ENCODE measurements at regions not wholly inside any gene's neighbourhood (a gene's known extent, or its start where the extent isn't known, plus 50 kb on each side); places are given as distances from the start of the nearest gene placed in this dataset.

DNA sequence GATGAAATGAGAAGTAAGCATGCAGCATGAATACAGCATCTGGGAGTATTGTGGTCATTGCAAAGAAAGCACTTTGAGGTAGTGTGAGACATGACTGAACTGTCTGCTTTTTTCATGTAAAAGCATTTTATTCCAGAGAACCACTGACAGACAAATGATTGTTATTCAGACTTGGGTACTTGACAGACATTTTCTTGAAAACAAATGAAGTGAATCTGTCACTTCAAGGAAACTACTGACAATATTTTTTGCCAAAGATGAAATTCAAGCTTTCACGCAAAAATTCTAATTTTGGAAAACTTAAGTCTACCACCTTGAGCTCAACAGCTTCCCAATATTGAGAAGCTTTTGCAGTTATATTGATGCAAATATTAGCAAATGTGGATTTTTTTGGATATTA lies 255.7 kb downstream of the ARL6IP6 start:
- no peak for DNase-seq (ENCODE audit: low spot score)

DNA sequence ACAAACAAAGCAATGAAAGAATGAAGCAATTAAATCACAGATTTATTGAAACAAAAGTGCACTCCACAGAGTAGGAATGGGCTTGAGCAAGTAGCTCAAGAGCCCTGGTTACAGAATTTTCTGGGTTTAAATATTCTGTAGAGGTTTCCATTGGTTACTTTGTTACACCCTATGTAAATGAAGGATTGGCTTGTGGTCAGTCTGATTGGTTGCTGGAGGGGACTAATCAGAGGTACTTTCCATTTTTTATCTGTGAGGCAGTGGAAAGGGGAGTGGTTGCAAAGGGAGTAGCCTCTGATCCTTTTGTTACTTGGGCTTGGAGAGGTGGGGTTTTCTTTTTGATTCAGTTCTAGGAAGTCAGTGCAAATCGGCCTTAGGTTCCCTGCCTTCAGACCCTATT lies 253.3 kb downstream of the ARL6IP6 start:
- no peak for DNase-seq (ENCODE audit: low spot score)

DNA sequence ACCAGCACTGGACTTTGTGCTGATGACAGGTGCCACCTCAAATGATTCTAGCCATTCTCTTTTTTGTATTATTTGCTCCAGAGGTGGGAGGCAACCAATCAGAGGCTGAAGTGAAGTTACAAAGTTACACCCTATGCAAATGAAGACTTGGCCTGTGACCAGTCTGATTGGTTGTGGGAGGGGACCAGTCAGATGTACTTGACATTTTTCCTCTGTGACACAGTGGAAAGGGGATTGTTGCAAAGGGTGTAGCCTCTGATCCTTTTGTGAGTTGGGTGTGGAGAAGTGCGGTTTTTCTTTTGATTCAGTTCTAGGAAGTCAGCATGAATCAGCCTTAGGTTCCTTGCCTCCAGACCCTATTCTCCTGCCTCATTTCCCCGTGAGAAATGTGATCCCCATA lies 244.0 kb downstream of the ARL6IP6 start:
- no peak for DNase-seq (ENCODE audit: low spot score)

DNA sequence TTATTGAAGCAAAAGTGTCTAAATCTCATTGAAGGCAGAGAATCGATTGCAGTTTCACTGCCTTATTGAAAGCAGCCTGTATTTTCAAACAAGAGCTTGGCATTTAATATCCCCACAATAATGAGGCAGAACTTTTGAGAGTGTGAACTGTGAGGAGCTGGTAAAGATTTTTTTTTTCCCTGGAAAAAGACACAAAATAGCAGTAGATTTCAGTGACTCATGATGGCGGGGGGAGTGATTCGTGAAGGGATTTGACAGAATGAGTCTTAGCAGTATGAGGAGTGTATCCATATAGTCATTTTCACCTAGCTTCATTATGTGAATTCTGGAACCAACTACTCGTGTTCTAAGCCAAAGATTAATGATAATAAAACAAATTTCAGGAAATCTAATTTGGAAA lies 242.9 kb downstream of the ARL6IP6 start:
- no peak for DNase-seq (ENCODE audit: low spot score)

DNA sequence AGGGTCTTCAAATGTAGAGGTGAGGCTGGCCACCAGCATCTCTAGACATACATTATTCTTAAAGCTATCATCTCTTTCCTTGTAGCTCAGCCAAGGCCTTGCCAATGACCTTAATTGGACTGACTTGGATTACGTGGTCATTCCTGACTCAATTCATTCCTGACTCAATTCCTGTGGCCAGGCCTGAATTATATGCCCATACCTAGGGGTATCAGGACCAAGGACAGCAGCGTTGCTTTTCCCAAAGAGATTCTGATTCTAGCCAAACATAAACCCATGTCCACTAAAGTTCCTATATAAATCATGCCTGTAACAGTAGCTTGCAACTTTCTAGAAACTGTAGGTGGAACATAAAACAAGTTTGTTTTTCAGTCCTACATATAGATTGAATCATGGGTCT lies 231.7 kb downstream of the ARL6IP6 start:
- no peak for DNase-seq (ENCODE audit: low spot score)

DNA sequence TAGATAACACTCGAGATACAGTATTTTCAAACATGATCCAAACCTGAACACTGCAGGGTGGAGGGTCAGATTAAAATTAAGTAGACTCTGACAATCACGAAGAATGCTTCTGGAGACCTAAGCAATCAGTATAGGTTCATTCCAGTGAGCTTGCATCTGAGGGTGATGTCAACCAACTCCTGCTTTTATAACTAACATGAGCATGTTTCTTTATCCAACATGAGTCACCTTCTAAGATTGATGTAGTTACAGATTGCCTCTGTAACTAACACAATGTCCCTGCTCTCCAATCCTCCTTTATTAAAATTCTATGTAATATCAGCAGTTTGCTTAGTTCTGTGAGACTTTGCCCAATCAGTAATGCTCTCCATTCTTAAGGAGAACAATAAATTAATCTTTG lies 225.7 kb downstream of the ARL6IP6 start:
- no peak for DNase-seq (ENCODE audit: low spot score)

DNA sequence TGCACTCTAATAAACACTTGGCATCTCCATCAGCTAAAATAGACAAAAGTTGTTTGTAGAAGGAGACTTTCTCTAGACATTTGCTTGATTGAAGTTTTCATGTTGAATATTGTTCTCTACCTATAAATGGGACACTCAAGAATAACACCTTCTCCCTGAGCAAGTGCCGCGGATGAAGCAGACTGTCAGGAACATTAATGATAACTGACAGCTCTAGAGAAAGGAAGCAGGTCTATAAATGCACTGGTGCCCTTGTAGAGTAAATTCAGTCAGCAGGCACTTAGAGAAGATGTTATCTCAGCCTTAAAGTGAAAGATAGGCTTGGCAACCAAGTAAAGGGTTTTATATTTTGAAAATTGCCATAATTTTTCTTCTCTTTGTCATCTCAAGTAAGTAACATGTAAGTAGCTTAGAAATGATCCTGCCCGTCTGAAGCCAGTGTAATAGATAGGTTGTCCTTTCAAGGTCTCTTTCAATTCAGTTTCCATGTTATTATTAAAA lies 224.6 kb downstream of the ARL6IP6 start:
- DNase-seq (ENCODE audit: low spot score) = no peak

DNA sequence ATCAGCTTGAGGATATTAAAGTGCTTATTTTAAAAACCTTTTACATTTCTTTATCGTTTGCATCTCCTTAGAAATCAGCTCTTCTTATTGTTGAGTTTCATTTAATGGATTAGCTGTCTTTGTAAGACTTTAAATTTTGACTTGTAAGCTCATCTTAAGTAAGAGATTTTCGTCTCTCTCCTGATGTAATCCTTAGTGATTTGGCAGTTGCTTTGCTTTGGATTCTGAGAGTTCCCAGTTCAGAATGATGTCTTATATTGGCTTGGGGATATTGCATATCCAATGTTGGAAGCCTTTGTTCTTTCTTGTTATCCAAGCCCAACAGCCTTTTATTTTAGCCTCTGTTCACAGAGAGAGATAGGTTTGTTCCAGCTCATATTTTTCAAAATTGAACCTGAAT lies 212.1 kb downstream of the ARL6IP6 start:
- DNase-seq (ENCODE audit: low spot score) = no peak

DNA sequence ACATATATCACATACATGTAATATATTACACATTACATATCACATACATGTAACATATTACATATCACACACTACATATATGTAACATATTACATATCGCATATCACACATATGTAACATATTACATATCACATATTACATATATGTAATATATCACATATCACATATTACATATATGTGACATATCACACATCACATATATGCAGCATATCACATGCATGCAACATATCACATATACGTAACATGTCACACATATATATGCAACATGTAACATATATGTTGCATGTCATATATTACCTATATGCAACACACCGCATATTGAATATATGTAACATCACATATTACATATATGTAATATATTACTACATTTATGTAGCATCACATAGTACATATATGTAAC lies 211.2 kb downstream of the ARL6IP6 start:
- DNase-seq (ENCODE audit: low spot score) = no peak

DNA sequence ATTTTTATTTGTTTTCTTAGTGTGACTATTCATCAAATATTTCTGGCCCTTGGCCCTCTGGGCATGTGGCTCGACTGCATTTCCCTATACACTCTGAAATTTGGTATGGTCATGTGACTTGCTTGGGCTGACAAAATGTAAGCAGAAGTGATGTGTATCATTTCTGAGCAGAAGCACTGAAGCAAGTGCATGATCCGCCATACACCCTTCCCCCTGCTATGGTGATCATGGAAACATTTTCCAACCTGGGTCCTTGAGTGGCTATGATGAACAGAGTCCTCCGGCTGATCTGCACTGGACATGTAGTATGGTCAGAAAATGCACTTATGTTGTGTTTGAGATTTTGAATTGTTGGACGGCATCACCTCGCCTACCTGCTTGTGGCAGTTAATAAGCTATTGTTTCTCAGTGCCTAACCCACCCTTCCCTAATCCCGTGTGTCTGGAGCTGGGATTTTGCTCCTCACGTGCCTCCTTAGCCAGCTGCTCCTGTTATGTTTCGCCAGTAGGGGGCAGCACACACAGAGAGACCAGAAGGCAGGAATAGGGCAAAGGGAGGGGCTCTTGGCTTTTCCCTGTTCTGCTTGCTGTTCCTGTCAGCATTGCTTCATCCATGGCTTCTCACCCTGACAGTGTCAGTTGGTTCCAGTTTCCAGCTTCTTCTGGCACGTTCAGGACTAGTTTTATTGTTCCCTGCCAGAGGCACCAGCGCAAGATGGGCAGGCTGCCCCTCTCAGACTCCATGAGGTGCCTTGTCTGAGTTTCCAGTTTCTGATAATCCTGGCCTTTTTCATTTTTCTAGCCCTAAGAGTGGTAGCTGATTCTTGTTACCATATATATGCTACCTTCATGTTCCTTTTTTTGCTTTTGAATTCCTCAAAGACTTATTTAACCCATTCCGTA lies 207.4 kb downstream of the ARL6IP6 start:
- peak; percentile 51 for DNase-seq (ENCODE audit: low spot score)

DNA sequence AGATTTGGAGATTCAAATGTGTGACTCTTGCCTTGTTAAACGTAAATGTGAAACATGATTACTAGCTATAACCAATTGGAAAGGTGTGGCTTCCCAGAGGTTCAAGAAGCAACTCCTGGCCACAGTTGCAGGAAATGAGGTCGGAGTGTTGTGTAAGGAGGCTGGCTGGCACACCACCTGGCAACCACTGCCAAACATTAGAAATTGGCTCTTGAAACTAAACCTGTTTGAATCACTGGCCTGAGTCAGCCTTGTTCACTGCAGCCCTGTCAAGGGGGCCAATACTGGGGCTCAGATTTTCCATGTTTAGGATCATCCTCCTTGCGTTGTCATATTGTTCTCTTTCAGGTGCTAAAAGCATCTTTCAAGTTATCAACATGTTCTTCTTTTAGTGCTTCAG lies 206.3 kb downstream of the ARL6IP6 start:
- no peak for DNase-seq (ENCODE audit: low spot score)

DNA sequence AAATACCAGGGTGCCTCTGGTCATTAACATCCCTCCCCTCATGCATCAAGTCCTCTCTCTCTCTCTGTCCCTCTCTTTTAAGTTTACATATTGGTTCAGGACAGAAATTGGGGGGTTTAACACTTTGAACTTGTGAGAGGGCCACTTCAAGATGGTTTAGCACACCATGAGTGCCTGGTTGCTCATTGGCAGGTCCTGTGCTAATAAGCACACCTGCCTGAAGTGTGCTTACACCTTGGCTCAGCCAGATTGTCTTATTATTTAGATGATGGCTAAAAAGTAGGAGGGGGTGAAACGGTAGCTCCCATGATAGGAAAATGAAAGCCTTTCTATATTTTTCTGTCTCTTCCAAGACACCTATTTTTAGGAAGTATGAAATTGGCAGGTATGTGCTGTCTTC lies 205.8 kb downstream of the ARL6IP6 start:
- DNase-seq (ENCODE audit: low spot score) = no peak

DNA sequence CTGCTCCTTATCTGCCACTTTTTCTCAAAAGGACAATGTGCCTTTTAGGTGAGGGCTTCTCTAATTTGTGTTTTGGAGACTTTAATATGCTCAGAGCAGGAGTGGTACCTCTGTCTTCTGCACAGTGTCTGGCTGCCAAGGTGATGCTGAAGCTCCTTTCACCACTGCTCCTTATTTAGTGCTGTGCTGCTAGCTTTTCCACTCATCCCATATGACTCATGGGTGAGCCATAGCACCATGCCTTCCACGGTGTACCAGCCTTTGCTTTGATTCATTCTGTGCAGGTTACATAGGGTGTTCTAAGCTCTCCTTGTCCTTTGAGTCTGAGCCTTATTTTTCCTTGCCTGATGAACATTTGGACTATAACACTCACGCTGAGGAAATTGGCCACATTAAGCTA lies 202.4 kb downstream of the ARL6IP6 start:
- DNase-seq (ENCODE audit: low spot score) = no peak

DNA sequence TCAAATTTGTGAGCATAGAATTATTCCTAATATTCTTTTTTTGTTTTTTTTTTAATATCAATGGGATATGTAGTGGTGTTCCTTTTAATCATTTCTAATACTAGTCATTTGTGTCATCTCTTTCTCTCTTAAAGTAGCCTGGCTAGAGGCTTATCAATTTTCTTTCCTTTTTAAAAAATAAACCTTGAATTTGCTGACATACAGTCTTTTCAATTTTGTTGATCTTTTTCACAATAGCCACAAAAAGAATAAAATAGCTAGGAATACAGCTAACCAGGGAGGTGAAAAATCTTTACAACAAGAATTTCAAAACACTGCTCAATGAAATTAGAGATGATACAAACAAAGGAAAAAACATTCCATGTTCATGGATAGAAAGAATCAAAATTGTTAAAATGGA lies 192.6 kb downstream of the ARL6IP6 start:
- no peak for DNase-seq (ENCODE audit: low spot score)

DNA sequence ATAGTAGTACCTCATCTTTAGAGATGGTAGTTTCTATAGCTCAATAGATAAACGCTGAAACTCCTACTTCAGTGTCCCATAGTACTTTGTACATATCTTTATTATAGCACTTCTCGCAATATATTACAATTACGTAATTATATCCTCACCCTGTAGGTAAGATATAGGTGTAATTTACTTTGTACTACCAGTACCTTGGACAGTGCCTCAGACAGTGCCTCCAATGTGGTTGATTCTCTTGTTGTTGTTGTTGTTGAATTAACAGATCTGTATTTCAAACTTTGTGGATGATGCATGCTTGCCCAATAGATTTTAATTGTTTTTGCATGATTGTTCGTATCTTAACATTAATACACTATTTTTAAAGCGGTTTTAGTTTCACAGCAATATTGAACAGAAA lies 188.6 kb downstream of the ARL6IP6 start:
- no peak for DNase-seq (ENCODE audit: low spot score)

DNA sequence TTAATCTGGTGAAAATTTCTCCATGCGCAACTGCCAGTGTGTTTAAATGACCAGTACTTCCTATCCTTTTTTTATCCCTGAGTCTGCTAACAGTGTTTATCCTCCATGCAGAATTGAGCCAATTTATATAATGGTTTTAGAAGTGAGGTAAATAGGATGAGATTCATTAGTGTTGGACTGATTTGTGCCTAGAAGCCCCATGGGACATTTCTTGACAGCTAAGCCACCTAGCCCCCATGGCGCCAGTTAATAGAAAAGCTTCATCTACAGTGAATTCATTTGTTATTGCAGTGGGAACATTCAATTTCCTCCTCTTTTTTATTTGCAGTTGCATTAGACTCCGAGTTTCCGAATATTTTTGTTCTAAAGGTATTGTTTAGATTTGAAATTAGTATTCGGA lies 175.6 kb downstream of the ARL6IP6 start:
- no peak for DNase-seq (ENCODE audit: low spot score)

DNA sequence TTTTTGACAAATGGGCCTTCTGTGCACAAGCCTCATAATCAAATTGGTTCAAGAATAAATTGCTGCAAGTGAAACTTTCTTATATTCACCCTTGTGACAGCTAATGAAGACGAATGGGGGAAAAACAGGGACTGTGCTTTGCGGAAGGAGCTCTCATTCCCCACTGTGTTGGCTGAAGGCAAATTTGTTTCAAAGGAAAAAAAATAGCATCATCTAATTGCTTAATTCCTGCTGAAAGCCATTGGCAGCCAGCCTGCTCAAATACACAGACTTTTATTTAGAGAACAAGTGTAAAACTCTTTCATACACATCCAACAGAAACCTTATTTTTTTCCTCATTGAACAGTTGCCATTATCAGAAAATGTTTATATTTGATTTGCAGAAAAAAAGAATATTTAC lies 172.3 kb downstream of the ARL6IP6 start:
- DNase-seq (ENCODE audit: low spot score) = no peak

DNA sequence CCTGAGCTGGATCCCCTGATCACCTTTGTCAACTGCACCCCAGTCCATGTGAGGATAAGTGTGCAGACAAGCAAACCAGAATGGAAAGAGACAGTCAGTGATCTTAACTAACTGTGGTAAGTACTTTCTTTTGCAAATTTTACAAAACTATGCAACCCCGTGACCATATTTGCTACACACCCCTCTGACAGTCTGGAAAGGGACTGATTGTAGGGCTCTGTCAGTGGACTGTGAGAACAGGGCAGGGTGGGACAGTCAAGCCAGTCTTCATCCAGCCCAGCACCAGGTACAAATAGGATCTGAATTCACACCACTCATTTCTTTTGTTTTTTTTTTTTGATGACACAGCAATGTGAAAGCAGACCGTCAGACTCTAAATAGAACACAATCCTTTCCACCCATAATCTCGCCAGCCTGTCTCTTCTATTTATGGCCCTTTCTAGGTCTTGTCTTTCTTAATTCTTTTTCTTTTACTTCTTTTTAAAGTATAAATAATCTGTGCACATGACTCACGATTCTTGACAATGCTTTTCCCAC lies 165.6 kb downstream of the ARL6IP6 start:
- no peak for DNase-seq (ENCODE audit: low spot score)

DNA sequence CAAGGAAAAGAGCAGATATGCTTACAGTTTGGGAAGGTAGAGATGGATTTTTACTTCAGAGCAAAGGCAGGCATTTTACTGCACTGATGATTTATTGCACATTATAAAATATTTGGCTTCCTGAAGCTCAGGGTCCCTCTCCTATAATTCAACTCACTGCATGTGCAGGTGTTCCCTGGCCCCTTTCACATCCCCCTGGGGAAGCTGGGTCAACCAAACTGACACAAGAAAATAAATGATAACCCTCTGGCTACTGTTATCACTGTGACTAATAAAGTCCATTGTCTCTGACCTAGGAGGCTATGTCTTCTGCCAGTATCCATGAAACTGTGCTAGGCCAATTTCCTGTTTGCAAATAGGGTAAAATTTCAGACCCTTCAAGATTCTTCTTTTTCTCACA lies 163.1 kb downstream of the ARL6IP6 start:
- DNase-seq (ENCODE audit: low spot score) = no peak

DNA sequence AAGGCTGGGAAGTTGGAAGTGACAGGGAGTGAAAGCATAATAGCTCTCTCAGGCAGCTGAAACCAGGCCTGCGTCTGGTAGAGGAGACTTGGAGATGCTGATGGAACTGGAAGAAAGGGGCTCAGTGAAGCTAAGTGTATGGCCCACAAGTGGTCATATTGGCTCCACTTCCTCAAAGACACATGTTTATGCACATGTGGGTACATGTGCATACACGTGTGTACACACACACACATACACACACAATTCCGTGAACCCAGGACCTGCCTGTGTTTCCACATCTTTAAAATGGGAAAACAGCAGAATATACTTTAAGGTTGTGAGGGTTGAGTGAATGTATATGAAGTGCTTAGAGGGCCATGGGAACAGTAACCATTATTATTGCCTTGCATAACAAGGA lies 160.9 kb downstream of the ARL6IP6 start:
- DNase-seq (ENCODE audit: low spot score) = no peak

DNA sequence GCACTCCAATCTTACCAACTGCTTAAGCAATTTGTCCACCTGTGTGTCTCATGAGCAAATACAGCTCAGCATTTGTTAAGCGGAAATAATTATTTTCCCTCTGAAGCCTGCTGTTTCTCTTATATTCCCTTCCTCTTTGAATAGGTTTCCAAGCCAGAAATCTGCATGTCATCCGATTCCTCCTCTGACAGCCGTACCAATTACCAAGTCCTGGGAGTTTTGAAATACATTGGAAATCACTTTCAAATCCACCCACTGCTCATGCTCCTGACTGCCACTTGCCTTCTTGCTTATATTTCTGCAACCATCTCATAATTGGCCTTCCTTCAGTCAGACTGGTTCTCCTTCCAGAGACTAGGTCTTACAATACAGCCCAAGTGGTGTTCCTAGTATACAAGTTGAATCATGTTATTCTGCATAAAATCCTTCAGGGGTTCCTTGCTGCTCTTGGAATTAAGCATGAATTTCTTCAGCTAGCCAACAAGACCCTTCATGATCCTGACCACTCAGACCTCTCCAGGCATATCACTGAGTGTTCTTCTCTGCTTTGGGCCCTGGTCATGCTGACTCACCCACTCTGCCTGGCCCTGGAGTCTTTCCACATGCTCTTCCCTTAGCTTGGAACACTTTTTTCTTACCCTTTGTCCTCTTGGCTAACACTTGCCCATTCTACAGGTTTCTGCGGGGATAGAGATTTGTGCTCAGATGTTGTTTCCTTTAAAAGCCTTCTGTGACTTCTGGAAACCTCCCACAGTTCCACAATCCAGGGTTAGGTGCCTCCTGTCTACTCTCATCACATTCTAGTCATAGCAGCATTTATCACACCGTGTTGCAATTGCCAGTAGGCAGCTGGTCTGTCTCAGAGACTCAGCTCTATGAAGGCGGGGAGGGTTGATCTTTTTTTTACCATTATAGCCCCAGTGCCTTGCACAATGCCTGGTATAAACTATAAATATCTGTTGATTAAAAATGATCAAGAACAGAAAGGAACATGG lies 157.6 kb downstream of the ARL6IP6 start:
- DNase-seq (ENCODE audit: low spot score) = no peak

DNA sequence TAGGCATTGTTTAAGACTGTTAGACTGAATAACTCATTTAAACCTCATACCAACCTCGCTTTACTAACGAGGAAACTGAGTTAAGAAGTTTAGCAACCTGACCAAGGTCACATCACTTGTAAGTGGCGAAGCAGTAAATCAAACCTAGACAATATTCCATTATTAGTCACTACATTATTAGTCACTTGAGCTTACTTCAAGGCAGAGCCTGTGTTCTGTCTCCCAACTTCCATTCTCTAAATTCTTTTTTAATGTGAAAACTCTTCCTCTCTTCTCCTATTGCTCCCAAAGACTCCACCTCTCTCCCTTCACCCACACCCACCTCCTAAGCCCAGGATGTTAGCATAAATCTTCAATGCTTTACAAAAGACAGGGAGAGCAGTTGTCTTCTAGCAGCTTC lies 156.5 kb downstream of the ARL6IP6 start:
- DNase-seq (ENCODE audit: low spot score) = no peak

DNA sequence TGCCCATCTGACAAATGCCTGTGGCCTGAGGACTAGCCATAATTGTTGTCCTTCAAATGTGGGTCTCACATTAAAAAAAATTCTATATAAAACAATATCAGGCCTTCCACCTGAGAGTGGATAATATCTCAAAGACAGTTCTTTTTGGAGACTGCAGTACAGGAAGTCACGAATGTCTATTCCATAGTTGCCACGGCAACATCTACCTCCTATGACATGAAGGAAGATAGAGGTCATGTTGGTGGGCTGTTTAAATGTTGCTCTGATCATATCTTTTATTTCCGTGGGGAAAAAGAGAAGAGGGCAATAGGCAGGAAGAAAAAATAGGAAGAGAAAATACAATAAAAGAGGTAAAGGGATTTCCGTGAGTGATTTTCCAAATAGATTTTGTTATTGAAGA lies 151.8 kb downstream of the ARL6IP6 start:
- no peak for DNase-seq (ENCODE audit: low spot score)

All from kidney capillary endothelial cell (primary cell).